ENCODE measurements at regions not wholly inside any gene's neighbourhood (a gene's known extent, or its start where the extent isn't known, plus 50 kb on each side); places are given as distances from the start of the nearest gene placed in this dataset.

- FAIRE-seq = no peak
- Histone ChIP-seq H4K91ac (replicated peaks; ENCODE audit: insufficient read length, low read length) (no peak overlapping the region), H3K36me3 (ENCODE audit: control insufficient read depth in 2 of 4, insufficient read depth in 4 of 4, low read length in 3 of 4) (no peaks in the 10 kb centered on the region; a peak in 1 of 8 replicates), H4K5ac (ENCODE audit: insufficient read length, low read depth, low read length) (no peak overlapping the region), H3K27me3 (replicated peaks in 1 of 4; ENCODE audit: control insufficient read depth in 3 of 4, extremely low read depth in 1 of 4, insufficient read depth in 3 of 4, low read length in 3 of 4) (no peaks in the 10 kb centered on the region), H2BK12ac (ENCODE audit: low read depth, low read length) (no peak overlapping the region), H3K4me2 (ENCODE audit: insufficient read depth in 1 of 2, low read depth in 2 of 2, low read length in 2 of 2) (no peak overlapping the region), H3K79me2 (ENCODE audit: control insufficient read depth in 1 of 2, insufficient read depth in 2 of 2, low read length in 2 of 2) (peaks cover 0 to 15% of the 10 kb centered on the region in 2 experiments; a peak in 2 of 4 replicates), H3K23ac (ENCODE audit: insufficient read length) (no peak overlapping the region), H3K56ac (replicated peaks; ENCODE audit: insufficient read length, low read depth, low read length) (no peak overlapping the region), H2BK5ac (ENCODE audit: low read depth, low read length) (no peak overlapping the region), H3K27ac (ENCODE audit: low read depth, low read length) (no peak overlapping the region), H4K20me1 (replicated peaks in 1 of 2; ENCODE audit: control insufficient read depth in 1 of 2, insufficient read depth in 2 of 2, low read length in 2 of 2) (peaks cover 0 to 2% of the 10 kb centered on the region in 2 experiments), H2AK5ac (ENCODE audit: low read depth, low read length) (no peak overlapping the region), H3K79me1 (ENCODE audit: low read depth, low read length) (peaks cover 4% of the 10 kb centered on the region), H2BK120ac (replicated peaks; ENCODE audit: low read depth, low read length) (no peak overlapping the region), H3K9ac (replicated peaks in 1 of 4; ENCODE audit: extremely low read depth in 1 of 4, low read depth in 3 of 4, low read length in 3 of 4) (no peak overlapping the region), H3K4me3 (ENCODE audit: extremely low read depth in 1 of 4, insufficient read depth in 2 of 4, low read depth in 3 of 4, low read length in 4 of 4) (no peak overlapping the region), H2AFZ (ENCODE audit: low read length) (no peak overlapping the region), H3K9me3 (ENCODE audit: insufficient read depth in 2 of 2, low read depth in 1 of 2, low read length in 1 of 2) (no peaks in the 10 kb centered on the region), H3K23me2 (ENCODE audit: low read depth, low read length) (no peaks in the 10 kb centered on the region), H2BK20ac (ENCODE audit: low read length) (no peak overlapping the region), H3K4ac (replicated peaks; ENCODE audit: insufficient read length, low read depth, low read length) (no peak overlapping the region), H3K4me1 (replicated peaks in 1 of 4; ENCODE audit: control insufficient read depth in 3 of 4, insufficient read depth in 4 of 4, low read length in 3 of 4) (no peaks in the 10 kb centered on the region; a peak in 1 of 7 replicates), H4K8ac (ENCODE audit: extremely low read depth, insufficient read depth, low read length) (no peak overlapping the region), H3K18ac (ENCODE audit: extremely low read depth, low read length) (no peak overlapping the region), H2BK15ac (ENCODE audit: low read length) (no peak overlapping the region), H3K14ac (ENCODE audit: insufficient read length) (no peak overlapping the region)
- 96% methylated on average over 3 of the region's 3 CpGs; no CpG with 5 or more reads in 1 of the 2 experiments for WGBS, 2 experiments (ENCODE audit: extremely low coverage in 1 of 2, insufficient coverage in 1 of 2, insufficient read length in 1 of 2, insufficient replicate concordance in 2 of 2, low coverage in 1 of 2, low lambda C conversion rate in 2 of 2, missing lambda C conversion rate in 1 of 2)
- ChIA-PET CTCF (ENCODE audit: partially characterized antibody) (interaction anchor here (0.7 to 1.2 kb wide), 3 partner anchors 38 to 436 kb away, joined by 3 to 5 read pairs (median 3); a partner anchor contains a TSS), POLR2A (ENCODE audit: partially characterized antibody) (interaction anchor here (0.6 kb wide), 1 partner anchor 293 kb away, joined by 3 read pairs; no protein-coding TSS in a partner anchor)
- TF ChIP-seq TAF1 (IDR thresholded peaks at IDR 0.05; ENCODE audit: low read depth, low read length) (no peak), CEBPB (IDR thresholded peaks at IDR 0.05; ENCODE audit: low read depth, low read length) (no peak), E2F6 (IDR thresholded peaks at IDR 0.05) (no peak), NANOG (IDR thresholded peaks at IDR 0.05; ENCODE audit: insufficient read depth, low read depth, low read length, poor library complexity, severe bottlenecking) (no peak)
- DNase-seq (ENCODE audit: low read depth in 1 of 2, low spot score in 2 of 2) = no peak
Measured at GRCh38 chr18:46222093-46222492, 117.9 kb downstream of the HAUS1 start.

Data from H1 (cell line).